ENCODE measurements at regions not wholly inside any gene's neighbourhood (a gene's known extent, or its start where the extent isn't known, plus 50 kb on each side); places are given as distances from the start of the nearest gene placed in this dataset.

DNA sequence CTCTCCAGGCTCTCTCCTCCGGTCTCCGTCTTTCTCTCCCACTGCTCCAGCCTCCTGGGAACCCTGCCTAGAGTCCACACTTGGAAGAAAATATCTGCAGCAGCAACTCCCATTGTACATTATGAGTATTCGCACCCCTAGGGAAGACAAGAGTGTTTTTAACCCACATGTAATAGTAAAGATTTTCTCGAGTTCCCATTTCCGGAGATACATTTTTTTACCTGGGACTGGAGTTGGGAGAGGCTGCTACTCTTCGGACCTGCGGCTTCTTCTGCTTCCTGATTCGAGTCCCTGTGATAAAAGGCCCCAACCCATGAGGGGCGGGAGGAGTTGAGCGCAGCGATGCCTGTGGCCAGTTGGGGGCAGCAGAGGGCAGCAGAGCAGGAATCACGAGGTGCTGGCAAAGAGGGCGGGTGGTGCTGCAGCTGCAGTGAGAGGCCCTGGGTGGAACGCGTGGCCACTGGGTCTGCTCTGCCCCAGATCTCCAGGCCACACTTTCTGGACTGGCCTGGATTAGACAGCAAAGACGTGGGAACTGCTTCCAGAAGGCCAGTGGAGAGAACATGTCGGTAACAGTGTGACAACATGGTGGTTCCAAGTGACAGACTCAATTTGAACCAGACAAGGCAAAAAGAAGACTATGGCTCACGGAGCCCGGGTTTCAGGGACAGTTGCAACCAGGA lies 221.0 kb upstream of the CSF3R start:
- Mint-ChIP-seq H3K4me3 (no peak overlapping the region), H3K36me3 (no peaks in the 10 kb centered on the region), H3K27ac (no peak overlapping the region), H3K27me3 (ENCODE audit: low read depth) (peaks cover 80% of the 10 kb centered on the region), H3K4me1 (peaks cover 2% of the 10 kb centered on the region), H3K9me3 (no peaks in the 10 kb centered on the region)
- TF ChIP-seq, protein P1, sequence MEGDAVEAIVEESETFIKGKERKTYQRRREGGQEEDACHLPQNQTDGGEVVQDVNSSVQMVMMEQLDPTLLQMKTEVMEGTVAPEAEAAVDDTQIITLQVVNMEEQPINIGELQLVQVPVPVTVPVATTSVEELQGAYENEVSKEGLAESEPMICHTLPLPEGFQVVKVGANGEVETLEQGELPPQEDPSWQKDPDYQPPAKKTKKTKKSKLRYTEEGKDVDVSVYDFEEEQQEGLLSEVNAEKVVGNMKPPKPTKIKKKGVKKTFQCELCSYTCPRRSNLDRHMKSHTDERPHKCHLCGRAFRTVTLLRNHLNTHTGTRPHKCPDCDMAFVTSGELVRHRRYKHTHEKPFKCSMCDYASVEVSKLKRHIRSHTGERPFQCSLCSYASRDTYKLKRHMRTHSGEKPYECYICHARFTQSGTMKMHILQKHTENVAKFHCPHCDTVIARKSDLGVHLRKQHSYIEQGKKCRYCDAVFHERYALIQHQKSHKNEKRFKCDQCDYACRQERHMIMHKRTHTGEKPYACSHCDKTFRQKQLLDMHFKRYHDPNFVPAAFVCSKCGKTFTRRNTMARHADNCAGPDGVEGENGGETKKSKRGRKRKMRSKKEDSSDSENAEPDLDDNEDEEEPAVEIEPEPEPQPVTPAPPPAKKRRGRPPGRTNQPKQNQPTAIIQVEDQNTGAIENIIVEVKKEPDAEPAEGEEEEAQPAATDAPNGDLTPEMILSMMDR (IDR thresholded peaks at IDR 0.05; ENCODE audit: unreplicated experiment), result peak; percentile 87
- DNase-seq (ENCODE audit: low spot score in 2 of 2, unreplicated experiment in 2 of 2), result peak; percentile 63 to 87

DNA sequence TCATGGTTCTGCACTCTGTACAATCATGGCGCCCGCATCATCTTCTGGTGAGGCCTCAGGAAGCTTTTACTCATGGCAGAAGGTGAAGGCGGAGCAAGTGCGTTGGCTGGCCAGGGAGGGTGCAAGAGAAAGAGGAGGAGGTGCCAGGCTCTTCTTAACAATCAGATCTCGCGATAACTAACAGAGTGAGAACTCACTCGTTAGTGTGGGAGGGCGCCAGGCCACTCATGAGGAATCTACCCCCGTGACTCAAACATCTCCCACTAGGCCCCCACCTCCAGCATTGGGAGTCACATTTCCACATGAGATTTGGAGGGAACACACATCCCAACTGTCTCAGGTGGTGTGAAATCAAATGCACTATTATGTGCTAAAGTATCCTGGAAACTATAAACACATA lies 220.2 kb upstream of the CSF3R start:
- peaks cover 2% of the 10 kb centered on the region for H3K4me1 Mint-ChIP-seq

DNA sequence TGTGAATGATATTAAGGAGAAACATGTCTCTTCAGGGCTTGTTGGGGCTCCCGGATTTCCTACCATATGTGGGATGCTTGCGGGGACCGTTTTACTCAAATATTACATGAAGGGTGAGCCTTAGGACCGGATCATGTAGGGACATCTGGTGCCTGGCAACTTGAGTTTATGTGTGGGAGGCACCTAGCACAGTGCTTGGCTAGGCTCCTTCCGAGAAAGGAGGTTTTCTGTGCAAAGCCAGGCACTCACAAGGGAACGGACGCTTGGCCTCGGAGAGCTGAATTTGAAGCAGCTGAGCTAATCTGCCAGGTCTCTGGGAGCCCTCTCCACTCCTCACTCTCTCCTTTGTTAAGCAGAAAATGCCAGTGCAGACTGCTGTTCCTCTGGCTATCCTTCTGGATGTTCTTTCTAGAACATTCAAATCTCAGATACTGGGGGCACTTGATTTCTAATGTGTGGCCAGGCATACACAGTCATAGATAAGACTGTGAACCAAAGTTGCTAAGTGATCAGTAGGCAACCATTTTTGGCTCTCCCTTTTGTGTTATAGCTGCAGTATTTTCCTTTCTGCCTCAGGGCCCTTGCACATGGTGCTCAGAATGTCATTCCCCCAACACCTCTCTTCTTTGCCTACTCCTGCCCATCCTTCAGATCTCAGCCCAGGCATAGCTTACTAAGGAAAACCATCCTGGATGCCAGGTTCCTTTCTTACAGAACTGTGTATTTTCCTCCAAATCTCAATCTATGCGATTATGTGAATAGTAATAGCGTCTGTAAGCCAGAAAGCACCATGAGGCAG lies 216.6 kb upstream of the CSF3R start:
- H3K27me3 Mint-ChIP-seq (ENCODE audit: low read depth), result peaks cover 76% of the 10 kb centered on the region
- H3K4me1 Mint-ChIP-seq, result peaks cover 2% of the 10 kb centered on the region
- DNase-seq (ENCODE audit: low spot score in 2 of 2, unreplicated experiment in 2 of 2), result no peak
- H3K36me3 Mint-ChIP-seq, result no peaks in the 10 kb centered on the region
- no peaks in the 10 kb centered on the region for H3K9me3 Mint-ChIP-seq
- no peak overlapping the region for H3K4me3 Mint-ChIP-seq
- TF ChIP-seq, protein P1 (IDR thresholded peaks at IDR 0.05; ENCODE audit: unreplicated experiment), result no peak
- H3K27ac Mint-ChIP-seq, result no peak overlapping the region

More for the DNA sequence above, 220.2 kb upstream of the CSF3R start:
- TF ChIP-seq, protein P1 (IDR thresholded peaks at IDR 0.05; ENCODE audit: unreplicated experiment), result no peak
- H3K9me3 Mint-ChIP-seq, result no peaks in the 10 kb centered on the region
- no peaks in the 10 kb centered on the region for H3K36me3 Mint-ChIP-seq
- no peak for DNase-seq (ENCODE audit: low spot score in 2 of 2, unreplicated experiment in 2 of 2)
- no peak overlapping the region for H3K27ac Mint-ChIP-seq
- H3K27me3 Mint-ChIP-seq (ENCODE audit: low read depth), result peaks cover 82% of the 10 kb centered on the region
- no peak overlapping the region for H3K4me3 Mint-ChIP-seq

DNA sequence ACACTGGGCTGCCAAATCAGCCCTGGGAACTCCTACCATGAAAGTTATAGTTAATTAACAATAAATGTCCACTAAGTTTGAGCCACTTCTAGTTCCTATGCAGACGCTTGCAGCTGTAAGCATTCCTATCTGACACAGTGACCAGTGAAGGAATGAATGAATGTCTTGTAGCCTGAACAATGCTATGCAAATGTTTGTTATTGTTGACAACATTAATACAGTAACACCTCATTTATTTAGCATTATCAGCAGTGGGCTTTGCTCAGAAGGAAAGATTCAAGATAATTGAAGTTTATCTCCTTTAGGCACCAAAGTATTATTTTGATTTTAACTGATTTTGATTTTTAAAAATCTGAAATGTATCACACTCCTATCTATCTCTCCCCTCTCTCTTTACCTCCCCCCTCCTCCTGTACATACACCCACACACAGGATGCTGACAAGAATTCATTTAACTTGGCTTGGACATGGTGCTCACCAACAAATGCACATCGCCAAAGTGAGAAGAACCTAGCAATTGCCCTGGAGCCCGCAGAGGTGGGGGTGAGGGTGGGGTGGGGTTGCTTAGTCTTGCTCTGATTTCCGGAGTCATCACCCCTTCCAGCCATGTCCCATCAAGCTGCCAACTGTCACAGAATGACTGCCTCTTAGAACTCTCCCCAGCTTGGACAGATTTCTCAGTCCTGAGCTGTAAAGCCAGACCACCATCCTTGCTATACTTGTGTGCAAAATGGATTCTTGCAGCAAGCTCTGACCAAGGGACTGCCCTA lies 215.3 kb upstream of the CSF3R start:
- TF ChIP-seq, protein P1 (IDR thresholded peaks at IDR 0.05; ENCODE audit: unreplicated experiment), result no peak
- Mint-ChIP-seq H3K27me3 (ENCODE audit: low read depth) (peaks cover 68% of the 10 kb centered on the region), H3K27ac (no peak overlapping the region), H3K4me3 (no peak overlapping the region), H3K4me1 (no peaks in the 10 kb centered on the region), H3K36me3 (no peaks in the 10 kb centered on the region), H3K9me3 (no peaks in the 10 kb centered on the region)
- no peak for DNase-seq (ENCODE audit: low spot score in 2 of 2, unreplicated experiment in 2 of 2)

DNA sequence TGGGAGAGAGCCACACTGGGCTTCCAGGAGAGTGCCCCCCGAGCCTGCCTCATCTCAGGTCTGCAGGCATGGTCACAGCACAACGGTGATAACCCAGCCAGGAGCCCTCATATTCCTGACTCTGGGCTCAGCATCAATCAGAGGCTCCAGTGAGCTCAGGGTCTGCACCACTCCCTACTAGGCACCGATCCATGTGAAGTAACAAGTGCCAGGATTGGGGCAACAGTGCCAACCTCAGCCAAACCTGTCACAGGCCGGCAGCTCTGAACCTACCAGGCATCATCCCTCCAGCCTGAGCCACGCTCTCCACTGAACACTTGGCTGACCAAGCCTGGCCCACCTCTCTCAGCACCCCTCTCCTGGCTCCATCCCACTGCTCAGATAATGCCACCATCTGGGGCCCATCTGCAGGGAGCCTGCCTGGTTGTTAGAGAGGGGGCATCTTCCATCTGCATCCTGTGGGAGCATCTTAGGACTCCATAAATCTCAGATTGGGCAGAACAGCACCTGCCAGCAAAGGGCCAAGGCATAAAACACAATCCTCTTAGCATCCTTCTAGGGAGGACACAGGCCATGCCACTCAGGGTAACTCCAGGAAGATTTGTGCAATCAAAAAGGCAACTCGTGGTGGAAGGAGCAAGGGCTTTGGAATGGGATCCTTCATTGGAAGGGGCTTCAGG lies 213.7 kb upstream of the CSF3R start:
- no peak for DNase-seq (ENCODE audit: low spot score in 2 of 2, unreplicated experiment in 2 of 2)
- Mint-ChIP-seq H3K27me3 (ENCODE audit: low read depth) (peaks cover 55% of the 10 kb centered on the region), H3K4me1 (no peaks in the 10 kb centered on the region), H3K4me3 (no peak overlapping the region), H3K36me3 (no peaks in the 10 kb centered on the region), H3K27ac (no peak overlapping the region), H3K9me3 (no peaks in the 10 kb centered on the region)
- TF ChIP-seq, protein P1 (IDR thresholded peaks at IDR 0.05; ENCODE audit: unreplicated experiment), result no peak
